ENCODE measurements at regions not wholly inside any gene's neighbourhood (a gene's known extent, or its start where the extent isn't known, plus 50 kb on each side); places are given as distances from the start of the nearest gene placed in this dataset.
A peak's percentile ranks its signal among the peaks of the same experiment; 100 is the strongest.

GRCh38 chr9:129480745-129481144 lies 140.2 kb downstream of the C9orf50 start:
- H3K4me3 ChIP-seq (ENCODE audit: low read length): no peak overlapping the region
- DNase-seq (ENCODE audit: low read depth, low spot score): no peak

- H3K4me3 ChIP-seq (ENCODE audit: low read length): no peak overlapping the region
- DNase-seq (ENCODE audit: low read depth, low spot score): no peak
Observed at GRCh38 chr9:129480227-129480626, 140.7 kb downstream of the C9orf50 start.

GRCh38 chr9:129479631-129480011 lies 141.3 kb downstream of the C9orf50 start:
- no peak for DNase-seq (ENCODE audit: low read depth, low spot score)
- H3K4me3 ChIP-seq (ENCODE audit: low read length): no peak overlapping the region

- DNase-seq (ENCODE audit: low read depth, low spot score): no peak
Observed at GRCh38 chr9:129478961-129479630, 141.8 kb downstream of the C9orf50 start.

GRCh38 chr9:129478461-129478860 lies 142.4 kb downstream of the C9orf50 start:
- no peak overlapping the region for H3K4me3 ChIP-seq (ENCODE audit: low read length)
- no peak for DNase-seq (ENCODE audit: low read depth, low spot score)

More at GRCh38 chr9:129478961-129479630, 141.8 kb downstream of the C9orf50 start:
- no peak overlapping the region for H3K4me3 ChIP-seq (ENCODE audit: low read length)

GRCh38 chr9:129476821-129477611 lies 143.9 kb downstream of the C9orf50 start:
- H3K4me3 ChIP-seq (ENCODE audit: low read length): no peak overlapping the region
- no peak for DNase-seq (ENCODE audit: low read depth, low spot score)

GRCh38 chr9:129474740-129475404 lies 146.0 kb downstream of the C9orf50 start:
- no peak overlapping the region for H3K4me3 ChIP-seq (ENCODE audit: low read length)
- DNase-seq (ENCODE audit: low read depth, low spot score): no peak

- DNase-seq (ENCODE audit: low read depth, low spot score): no peak
Observed at GRCh38 chr9:129473523-129474244, 147.2 kb downstream of the C9orf50 start.

GRCh38 chr9:129472651-129473102 lies 148.2 kb downstream of the C9orf50 start:
- DNase-seq (ENCODE audit: low read depth, low spot score): peak; percentile 35

More at GRCh38 chr9:129473523-129474244, 147.2 kb downstream of the C9orf50 start:
- no peak overlapping the region for H3K4me3 ChIP-seq (ENCODE audit: low read length)

GRCh38 chr9:129471201-129472019 lies 149.5 kb downstream of the C9orf50 start:
- DNase-seq (ENCODE audit: low read depth, low spot score): no peak
- no peak overlapping the region for H3K4me3 ChIP-seq (ENCODE audit: low read length)

More at GRCh38 chr9:129472651-129473102, 148.2 kb downstream of the C9orf50 start:
- no peak overlapping the region for H3K4me3 ChIP-seq (ENCODE audit: low read length)

GRCh38 chr9:129469988-129470316 lies 150.9 kb downstream of the C9orf50 start:
- DNase-seq (ENCODE audit: low read depth, low spot score): no peak
- H3K4me3 ChIP-seq (ENCODE audit: low read length): no peak overlapping the region

- no peak overlapping the region for H3K4me3 ChIP-seq (ENCODE audit: low read length)
- no peak for DNase-seq (ENCODE audit: low read depth, low spot score)
Observed at GRCh38 chr9:129469188-129469987, 151.5 kb downstream of the C9orf50 start.

- DNase-seq (ENCODE audit: low read depth, low spot score): no peak
- H3K4me3 ChIP-seq (ENCODE audit: low read length): no peak overlapping the region
Observed at GRCh38 chr9:129467739-129468666, 152.9 kb downstream of the C9orf50 start.

- DNase-seq (ENCODE audit: low read depth, low spot score): no peak
- H3K4me3 ChIP-seq (ENCODE audit: low read length): no peak overlapping the region
Observed at GRCh38 chr9:129467004-129467588, 153.8 kb downstream of the C9orf50 start.

- H3K4me3 ChIP-seq (ENCODE audit: low read length): no peak overlapping the region
Observed at GRCh38 chr9:129465834-129466535, 154.9 kb downstream of the C9orf50 start.

More at GRCh38 chr9:129465834-129466535, 154.9 kb downstream of the C9orf50 start:
- DNase-seq (ENCODE audit: low read depth, low spot score): no peak

Measured in Jurkat, Clone E6-1 (cell line).